ENCODE measurements at regions not wholly inside any gene's neighbourhood (a gene's known extent, or its start where the extent isn't known, plus 50 kb on each side); places are given as distances from the start of the nearest gene placed in this dataset.

DNA sequence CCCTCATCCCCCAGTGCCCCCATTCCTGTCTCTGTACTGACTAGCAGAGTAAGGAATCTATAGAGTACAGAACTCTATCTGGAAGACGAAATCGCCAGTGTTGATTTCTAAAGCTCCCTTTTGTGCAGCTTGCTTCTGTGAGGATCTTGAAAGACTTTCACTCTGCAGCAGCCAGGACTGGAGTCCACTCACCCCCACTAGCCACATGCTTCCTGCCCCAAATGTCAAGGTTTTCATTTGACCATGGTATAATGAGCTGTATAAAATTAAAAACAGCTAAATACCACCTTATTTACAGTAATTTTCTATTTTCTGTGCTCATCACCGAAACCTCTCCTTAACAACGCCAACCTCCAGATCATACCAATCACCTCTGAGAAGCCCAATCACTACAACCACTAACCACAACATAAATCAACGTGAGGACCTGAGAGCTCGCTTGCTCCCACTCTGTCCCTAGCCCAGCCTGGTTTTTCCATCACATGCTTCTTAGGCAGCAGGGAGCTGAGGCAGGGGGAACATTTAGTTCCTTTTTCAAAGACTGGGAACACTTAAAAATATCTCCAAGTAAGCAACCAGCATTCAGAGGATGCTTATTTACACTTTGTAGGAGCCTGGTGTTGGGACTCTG lies 56.1 kb upstream of the IRF2BP2 start:
- TF ChIP-seq U2AF2 (optimal IDR thresholded peaks at IDR 0.05; ENCODE audit: low read depth, low read length) (no peak), ZFX (CRISPR knock-in tag; IDR thresholded peaks at IDR 0.05) (no peak), CTCF (IDR thresholded peaks at IDR 0.05 in 2 of 3, conservative IDR thresholded peaks at IDR 0.05 in 1 of 3; ENCODE audit: insufficient read depth in 2 of 3, low read depth in 1 of 3, low read length in 3 of 3) (no peak), PRDM10 (IDR thresholded peaks at IDR 0.05; ENCODE audit: partially characterized antibody) (no peak), TEAD1 (CRISPR knock-in tag; IDR thresholded peaks at IDR 0.05) (no peak), POLR2AphosphoS5 (IDR thresholded peaks at IDR 0.05; ENCODE audit: control insufficient read depth, insufficient read depth, low read depth, low read length) (no peak), E2F4 (CRISPR knock-in tag; IDR thresholded peaks at IDR 0.05; ENCODE audit: low read depth) (no peak), HOMEZ (CRISPR knock-in tag; IDR thresholded peaks at IDR 0.05) (no peak)

All from K562 (cell line).